OCI-LY7 (cell line): ENCODE measurements at regions not wholly inside any gene's neighbourhood (a gene's known extent, or its start where the extent isn't known, plus 50 kb on each side); places are given as distances from the start of the nearest gene placed in this dataset.

Experiments used
- BruUV-seq: library from RNA; stranded (reverse); fragments of 400-500 nt; replicated peaks from 2 replicates; lab custom pipeline; 2021; lab: Mats Ljungman, UMichigan
- CTCF ChIA-PET: fragments of 300-600 bp; sonication (Branson Sonifier 250); formaldehyde crosslinking; loops from one replicate; lab custom pipeline; 2022; ENCODE audit warnings: antibody characterized with exemption; ENCODE audit not compliant: unreplicated experiment; lab: Charles Lee
- POLR2A ChIA-PET: fragments of 300-600 bp; sonication (Branson Sonifier 250); formaldehyde crosslinking; loops from one replicate; lab custom pipeline; 2022; ENCODE audit warnings: antibody characterized with exemption; lab: Charles Lee
- DNase-seq: peaks from one replicate; pipeline ENCODE4 v3.0.0-alpha.2; 2015; ENCODE audit warnings: low spot score
- H2AFZ ChIP-seq: fragments of 200-600 bp; sonication (generic), shearing (Covaris generic); 2 replicates; pipeline ENCODE4 v1.6.1; 2014; ENCODE audit warnings: mild to moderate bottlenecking, antibody characterized with exemption, low read length, moderate library complexity
- H3K27ac ChIP-seq: fragments of 200-600 bp; sonication (generic); 2 replicates; pipeline ENCODE4 v1.5.1; 2014; ENCODE audit warnings: mixed run types, low read depth, mild to moderate bottlenecking, moderate library complexity, low read length, inconsistent platforms; ENCODE audit not compliant: poor library complexity, severe bottlenecking
- H3K36me3 ChIP-seq: fragments of 200-600 bp; sonication (generic); 2 replicates; pipeline ENCODE4 v1.6.1; 2014; ENCODE audit warnings: mild to moderate bottlenecking, antibody characterized with exemption, low read length, moderate library complexity, mixed read lengths; ENCODE audit not compliant: insufficient read depth
- H3K4me1 ChIP-seq: fragments of 200-600 bp; sonication (generic); 2 replicates; pipeline ENCODE4 v1.5.1; 2014; ENCODE audit warnings: mild to moderate bottlenecking, low read length; ENCODE audit not compliant: insufficient read depth, poor library complexity, severe bottlenecking
- H3K4me2 ChIP-seq: fragments of 200-600 bp; sonication (generic); 2 replicates; pipeline ENCODE4 v1.6.1; 2014; ENCODE audit warnings: mild to moderate bottlenecking, low read length
- H3K4me3 ChIP-seq: fragments of 200-600 bp; sonication (generic); 2 replicates; pipeline ENCODE4 v1.5.1; 2014; ENCODE audit warnings: mild to moderate bottlenecking, low read depth, low read length; ENCODE audit not compliant: poor library complexity, severe bottlenecking
- H3K79me2 ChIP-seq: fragments of 200-600 bp; sonication (generic); 2 replicates; pipeline ENCODE4 v1.6.1; 2016; ENCODE audit warnings: low read depth, mild to moderate bottlenecking, low read length, moderate library complexity, mixed read lengths; ENCODE audit not compliant: insufficient read depth
- H3K9me2 ChIP-seq: fragments of 200-600 bp; sonication (generic); 2 replicates; pipeline ENCODE4 v1.6.1; 2016; ENCODE audit warnings: mild to moderate bottlenecking, low read length, mixed read lengths; ENCODE audit not compliant: insufficient read depth
- H3K9me3 ChIP-seq: fragments of 200-600 bp; sonication (generic); 2 replicates; pipeline ENCODE4 v1.6.1; 2014; ENCODE audit warnings: mild to moderate bottlenecking, mixed run types, low read length, mixed read lengths
- H4K20me1 ChIP-seq: fragments of 200-600 bp; sonication (generic); 2 replicates; pipeline ENCODE4 v1.6.1; 2014; ENCODE audit warnings: mild to moderate bottlenecking, antibody characterized with exemption, low read length, moderate library complexity, mixed read lengths; ENCODE audit not compliant: insufficient read depth
- EZH2phosphoT487 ChIP-seq: fragments of 200-600 bp; sonication (generic); IDR thresholded peaks from 2 replicates; pipeline ENCODE4 v1.6.1; 2018; ENCODE audit warnings: low read depth, borderline replicate concordance, mild to moderate bottlenecking, mixed run types, antibody characterized with exemption, low read length, moderate library complexity, mixed read lengths
- intact Hi-C: fragments of 100-400 bp; cut with micrococcal nuclease; formaldehyde crosslinking; loops from one replicate; pipeline ENCODE4 v1.10.0; 2022; ENCODE audit not compliant: unreplicated experiment
- TF ChIP-seq, protein P1 (sequence below): fragments of 200-600 bp; sonication (generic); conservative IDR thresholded peaks from 2 replicates; pipeline ENCODE4 v1.5.1; 2014; ENCODE audit warnings: mild to moderate bottlenecking, antibody characterized with exemption, low read length, moderate library complexity, mixed read lengths

GRCh38 chr2:15718103-15718943 is 126.7 kb downstream of the DDX1 start:
- no peaks in the 10 kb centered on the region for H3K36me3 ChIP-seq
- H3K4me3 ChIP-seq, result no peak overlapping the region
- no peak overlapping the region for H2AFZ ChIP-seq
- H3K9me3 ChIP-seq, result no peaks in the 10 kb centered on the region
- no TSS peak for BruUV-seq
- POLR2A ChIA-PET, result interaction anchor here (0.7 kb wide), 1 partner anchor 22 kb away, joined by 3 read pairs; no protein-coding TSS in a partner anchor
- no peaks in the 10 kb centered on the region for H3K4me1 ChIP-seq
- CTCF ChIA-PET, result no interaction called here
- no peaks in the 10 kb centered on the region for H4K20me1 ChIP-seq
- H3K9me2 ChIP-seq, result no peaks in the 10 kb centered on the region
- DNase-seq, result no peak
- H3K79me2 ChIP-seq, result no peaks in the 10 kb centered on the region
- intact Hi-C loops, result no loop called here
- TF ChIP-seq, protein P1, sequence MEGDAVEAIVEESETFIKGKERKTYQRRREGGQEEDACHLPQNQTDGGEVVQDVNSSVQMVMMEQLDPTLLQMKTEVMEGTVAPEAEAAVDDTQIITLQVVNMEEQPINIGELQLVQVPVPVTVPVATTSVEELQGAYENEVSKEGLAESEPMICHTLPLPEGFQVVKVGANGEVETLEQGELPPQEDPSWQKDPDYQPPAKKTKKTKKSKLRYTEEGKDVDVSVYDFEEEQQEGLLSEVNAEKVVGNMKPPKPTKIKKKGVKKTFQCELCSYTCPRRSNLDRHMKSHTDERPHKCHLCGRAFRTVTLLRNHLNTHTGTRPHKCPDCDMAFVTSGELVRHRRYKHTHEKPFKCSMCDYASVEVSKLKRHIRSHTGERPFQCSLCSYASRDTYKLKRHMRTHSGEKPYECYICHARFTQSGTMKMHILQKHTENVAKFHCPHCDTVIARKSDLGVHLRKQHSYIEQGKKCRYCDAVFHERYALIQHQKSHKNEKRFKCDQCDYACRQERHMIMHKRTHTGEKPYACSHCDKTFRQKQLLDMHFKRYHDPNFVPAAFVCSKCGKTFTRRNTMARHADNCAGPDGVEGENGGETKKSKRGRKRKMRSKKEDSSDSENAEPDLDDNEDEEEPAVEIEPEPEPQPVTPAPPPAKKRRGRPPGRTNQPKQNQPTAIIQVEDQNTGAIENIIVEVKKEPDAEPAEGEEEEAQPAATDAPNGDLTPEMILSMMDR, result no peak
- no peak for TF ChIP-seq EZH2phosphoT487
- no peak overlapping the region for H3K27ac ChIP-seq
- no peak overlapping the region for H3K4me2 ChIP-seq

DNA sequence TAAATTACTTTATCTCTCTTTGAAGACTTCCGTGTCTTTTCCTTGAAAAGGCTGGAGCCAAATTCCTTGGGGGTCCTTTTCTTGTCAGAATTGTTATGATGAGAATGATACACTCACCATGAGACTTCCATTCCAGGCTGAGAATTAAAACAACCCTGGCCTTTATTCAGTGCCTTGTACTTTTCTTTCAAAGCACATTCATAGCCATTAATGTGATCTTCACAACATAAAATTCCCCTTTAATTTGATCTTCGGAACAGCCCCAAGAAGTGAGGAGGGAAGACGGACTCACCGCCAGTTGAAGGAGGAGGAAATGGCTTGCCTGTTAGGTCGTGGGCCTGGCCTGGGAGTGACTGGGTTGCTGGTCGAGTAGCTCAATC is 127.3 kb downstream of the DDX1 start:
- H3K36me3 ChIP-seq, result no peaks in the 10 kb centered on the region
- no peak overlapping the region for H2AFZ ChIP-seq
- TF ChIP-seq EZH2phosphoT487, result no peak
- TF ChIP-seq, protein P1, result no peak
- H3K79me2 ChIP-seq, result no peaks in the 10 kb centered on the region
- intact Hi-C loops, result no loop called here
- H3K9me2 ChIP-seq, result no peaks in the 10 kb centered on the region
- no peak for DNase-seq
- ChIA-PET POLR2A (no interaction called here), CTCF (no interaction called here)
- no peaks in the 10 kb centered on the region for H4K20me1 ChIP-seq
- no peak overlapping the region for H3K4me3 ChIP-seq
- no TSS peak for BruUV-seq
- no peak overlapping the region for H3K4me2 ChIP-seq
- H3K4me1 ChIP-seq, result no peaks in the 10 kb centered on the region
- H3K9me3 ChIP-seq, result no peaks in the 10 kb centered on the region
- no peak overlapping the region for H3K27ac ChIP-seq
